HG03066 (cell line): ENCODE measurements at regions not wholly inside any gene's neighbourhood (a gene's known extent, or its start where the extent isn't known, plus 50 kb on each side); places are given as distances from the start of the nearest gene placed in this dataset.

Source experiments
- ATAC-seq: cut with Tn5 transposase; IDR thresholded peaks from one replicate; pipeline ENCODE4 v1.9.1; 2021; ENCODE audit warnings: low read depth; ENCODE audit not compliant: unreplicated experiment

DNA sequence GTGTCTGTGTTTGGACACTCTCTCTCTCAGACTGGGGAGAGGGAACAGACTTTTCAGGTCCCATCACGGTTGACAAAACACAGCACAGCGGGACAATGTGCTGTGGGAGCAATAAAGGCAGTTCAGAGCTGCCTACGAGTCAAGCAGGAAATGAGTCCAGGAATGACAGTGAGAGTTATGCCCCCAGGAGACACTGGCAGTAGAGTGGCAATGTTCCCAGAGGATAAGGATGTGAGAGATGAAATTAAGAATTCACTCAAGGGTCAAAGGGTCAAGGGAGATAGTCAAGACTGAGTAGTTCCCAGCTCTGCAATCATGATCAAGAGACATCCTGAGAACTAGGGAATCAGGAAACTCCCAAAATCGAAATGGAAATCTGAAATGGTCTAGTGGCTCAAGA is 156.1 kb downstream of the LURAP1L start:
- ATAC-seq: no peak

DNA sequence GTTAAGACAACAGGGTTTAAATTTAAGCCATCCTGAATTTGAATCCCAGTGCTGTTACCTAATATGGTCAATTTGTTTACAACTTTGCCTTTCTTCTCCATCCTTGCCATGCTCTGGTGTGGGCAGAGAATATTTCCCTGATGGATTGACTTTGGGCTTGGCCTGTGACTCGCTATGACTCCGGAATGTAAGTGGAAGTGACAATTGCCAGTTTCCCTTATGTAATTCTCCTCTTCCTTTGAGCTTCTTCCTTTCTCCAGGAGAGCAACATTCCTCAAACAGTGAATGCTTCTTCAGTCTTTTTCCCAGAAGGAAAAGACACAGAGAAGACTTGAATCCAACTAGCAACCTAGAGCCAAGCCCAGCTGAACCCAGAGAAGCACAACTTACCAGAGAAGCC is 159.1 kb downstream of the LURAP1L start:
- ATAC-seq: no peak

DNA sequence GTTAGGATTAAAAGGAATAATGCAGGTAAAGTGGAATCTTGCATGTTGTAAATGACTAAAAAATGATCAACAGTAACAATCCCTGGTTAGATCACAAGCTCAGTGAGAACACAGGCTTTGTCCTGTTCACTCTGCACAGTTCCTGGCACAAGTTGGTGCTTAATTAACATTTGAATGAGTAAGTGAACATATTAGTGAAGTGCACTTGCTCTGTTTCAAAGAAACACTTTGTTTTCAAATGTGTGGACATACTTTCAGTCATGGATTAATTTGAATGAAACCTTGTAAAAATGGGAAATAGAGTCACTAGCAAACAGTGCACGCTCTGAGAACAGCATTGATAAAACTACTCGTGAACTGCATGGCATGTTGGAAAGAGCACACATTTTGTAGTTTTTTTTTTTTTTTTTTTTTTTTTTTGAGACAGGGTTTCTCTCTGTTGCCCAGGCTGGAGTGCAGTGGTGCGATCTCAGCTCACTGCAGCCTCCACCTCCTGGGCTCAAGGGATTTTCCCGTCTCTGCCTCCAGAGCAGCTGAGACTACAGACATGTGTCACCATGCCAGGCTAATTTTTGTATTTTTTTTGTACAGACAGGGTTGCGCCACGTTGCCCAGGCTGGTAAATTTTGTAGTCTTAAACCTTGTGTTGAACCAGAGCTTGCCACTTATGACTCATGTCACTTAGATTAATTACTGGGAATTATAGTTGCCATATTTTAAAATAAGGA is 159.9 kb downstream of the LURAP1L start:
- no peak for ATAC-seq

DNA sequence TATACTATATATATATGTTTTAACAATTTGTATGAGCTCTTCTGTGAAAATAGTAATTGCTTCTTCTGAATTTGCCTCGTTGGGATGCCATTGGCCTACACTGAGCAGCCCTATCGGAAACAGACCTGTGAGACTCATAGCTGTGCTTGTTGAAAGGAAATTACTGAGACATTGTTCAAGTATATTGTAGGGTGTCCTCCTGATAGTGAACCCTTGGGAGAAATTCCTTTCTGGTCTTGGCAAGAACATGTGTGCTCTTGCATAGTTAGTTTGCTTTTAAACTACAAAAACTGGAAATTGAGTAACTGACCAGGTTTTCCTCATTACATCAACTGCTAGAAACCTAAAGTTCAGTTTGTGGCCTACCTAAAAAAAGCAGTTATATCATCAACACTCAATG is 160.9 kb downstream of the LURAP1L start:
- no peak for ATAC-seq

DNA sequence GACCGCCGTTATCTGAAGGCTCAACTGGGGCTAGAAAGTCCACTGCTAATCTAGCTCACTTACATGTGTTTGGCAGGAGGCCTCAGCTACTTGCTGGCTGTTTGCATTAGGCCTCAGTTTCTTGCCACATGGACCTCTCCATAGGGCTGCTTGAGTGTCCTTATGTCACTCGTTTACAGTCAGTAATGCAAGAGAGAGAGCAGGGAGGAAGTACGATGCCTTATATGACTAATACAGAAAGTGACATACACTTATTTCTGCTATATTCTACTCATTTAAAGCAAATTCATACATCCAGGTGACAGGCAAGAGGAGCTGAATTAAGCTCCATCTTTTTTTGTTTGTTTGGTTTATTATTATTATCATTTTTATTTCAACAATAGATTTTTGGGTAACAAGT is 179.6 kb downstream of the LURAP1L start:
- no peak for ATAC-seq

DNA sequence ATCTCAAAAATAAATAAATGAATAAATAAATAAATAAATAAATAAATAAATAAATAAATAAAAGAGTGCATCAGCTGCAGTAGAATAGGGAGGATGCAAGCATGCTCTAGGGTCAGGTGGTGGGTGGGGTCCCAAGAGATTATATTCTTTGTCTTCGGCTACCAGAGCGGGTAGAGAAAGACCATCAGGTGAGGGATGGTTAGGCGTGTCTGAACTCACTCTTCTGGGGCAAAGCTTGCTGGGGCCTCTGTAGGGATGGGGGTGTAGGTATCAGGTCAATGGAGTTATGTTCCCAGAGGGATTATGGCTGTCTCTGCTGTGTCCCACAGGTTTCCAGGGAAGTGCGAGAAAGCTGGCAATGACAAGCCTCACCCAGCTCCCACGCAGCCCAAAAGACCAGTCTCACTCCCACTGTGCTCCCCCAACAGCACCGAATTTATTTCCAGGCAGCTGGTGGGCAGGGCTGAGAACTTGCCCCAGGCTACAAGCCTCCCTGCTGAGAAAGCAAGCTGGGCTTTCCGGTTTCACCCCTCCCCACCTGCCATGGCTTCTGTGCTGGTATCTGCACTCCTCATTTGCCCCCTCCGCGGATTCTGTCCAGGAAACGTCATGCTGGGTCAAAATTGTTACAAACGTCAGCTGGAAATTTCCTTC is 180.8 kb downstream of the LURAP1L start:
- ATAC-seq: no peak

DNA sequence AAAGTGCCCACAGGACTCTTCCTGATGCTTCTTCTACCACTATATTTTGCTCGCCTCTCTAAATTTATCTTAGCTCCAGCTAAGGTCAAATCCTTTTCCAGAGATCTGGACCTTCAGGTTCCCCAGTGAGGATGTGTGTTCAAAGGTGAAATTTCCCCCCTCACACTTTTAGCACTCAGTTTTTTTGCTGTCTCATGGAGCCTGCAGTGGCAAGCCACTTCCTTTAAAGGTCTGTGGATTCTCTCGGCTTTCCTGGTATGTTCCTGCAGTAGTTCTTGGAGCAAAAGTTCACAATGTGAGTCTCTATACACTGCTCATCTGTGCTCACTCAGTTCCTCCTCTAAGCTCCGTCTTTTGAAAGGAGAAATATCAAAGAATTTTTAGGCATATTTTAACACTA is 181.4 kb downstream of the LURAP1L start:
- no peak for ATAC-seq

DNA sequence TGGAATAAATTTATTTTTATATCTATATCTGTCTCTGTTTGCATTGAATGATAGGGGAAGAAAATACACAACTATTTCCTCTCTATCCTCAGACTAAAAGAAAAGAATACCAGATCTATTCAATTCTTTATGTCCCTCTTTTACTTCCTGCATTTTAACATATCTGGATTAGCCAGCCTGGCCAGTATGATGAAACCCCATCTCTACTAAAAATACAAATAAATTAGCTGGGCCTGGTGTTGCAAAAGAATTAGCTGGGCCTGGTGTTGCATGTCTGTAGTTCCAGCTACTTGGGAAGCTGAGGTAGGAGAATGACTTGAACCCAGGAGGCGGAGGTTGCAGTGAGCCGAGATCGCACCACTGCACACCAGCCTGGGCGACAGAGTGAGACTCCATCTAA is 182.0 kb downstream of the LURAP1L start:
- ATAC-seq: no peak

DNA sequence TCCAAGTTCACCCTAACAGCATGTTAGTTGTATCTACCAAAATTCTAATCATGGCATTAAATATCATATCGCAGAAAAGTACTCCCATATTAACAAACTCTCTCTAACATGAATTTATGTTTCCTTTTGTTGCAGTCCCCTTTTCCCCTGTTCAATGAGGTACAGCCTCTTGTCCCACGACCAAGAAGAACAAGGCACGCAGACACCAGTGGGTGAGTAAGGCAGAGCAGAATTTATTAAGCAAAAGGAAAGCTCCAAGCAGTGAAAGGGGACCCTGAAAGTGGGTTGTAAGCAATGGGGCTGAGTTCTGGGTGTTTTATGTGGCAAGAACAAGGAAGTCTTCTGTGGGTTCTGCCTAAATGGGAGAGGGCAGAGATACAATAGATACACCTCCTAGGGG is 183.5 kb downstream of the LURAP1L start:
- no peak for ATAC-seq

DNA sequence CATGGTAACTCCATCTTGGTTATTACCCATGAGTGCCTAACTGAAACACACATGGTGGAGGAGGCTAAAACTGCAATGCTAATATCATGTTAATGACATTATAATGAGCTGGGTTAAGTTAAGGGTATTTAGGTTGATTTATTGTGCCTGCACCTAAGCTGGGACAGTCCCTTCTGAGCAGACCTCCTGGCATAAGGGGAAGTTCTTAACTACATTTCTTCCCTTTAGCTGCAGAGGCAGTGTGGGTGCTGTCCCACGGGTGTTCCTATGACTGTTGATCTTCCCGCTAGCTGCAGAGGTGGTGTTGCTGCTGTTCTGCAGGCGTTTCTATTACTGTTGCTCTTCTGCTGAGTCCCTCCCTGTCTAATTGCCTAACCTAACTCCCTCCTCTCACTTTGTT is 183.9 kb downstream of the LURAP1L start:
- ATAC-seq: no peak

DNA sequence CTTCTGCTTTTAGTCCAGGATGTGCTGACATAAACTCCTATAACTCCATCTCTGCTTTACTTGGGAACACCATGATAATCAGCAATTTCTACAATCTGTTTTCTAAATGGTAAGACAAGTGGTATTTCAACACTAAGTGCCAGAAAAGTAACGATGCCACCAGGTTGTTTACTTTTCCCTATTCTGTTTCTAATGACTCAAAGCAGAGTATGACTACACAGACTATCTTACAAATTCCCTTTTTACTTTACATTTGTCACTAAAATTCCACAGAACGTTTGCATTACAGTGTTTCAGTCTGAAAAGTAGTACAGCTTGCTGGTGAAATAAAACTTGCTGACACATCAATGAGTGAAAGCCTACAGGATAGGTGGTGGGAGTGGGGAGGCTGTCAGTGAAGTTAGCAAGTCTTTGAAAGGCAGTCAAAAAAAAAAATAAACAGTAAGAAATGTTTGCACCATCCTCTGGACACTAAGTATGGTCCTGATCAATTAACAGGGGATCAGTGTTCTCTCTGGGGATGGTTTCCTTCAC is 186.5 kb downstream of the LURAP1L start:
- no peak for ATAC-seq

DNA sequence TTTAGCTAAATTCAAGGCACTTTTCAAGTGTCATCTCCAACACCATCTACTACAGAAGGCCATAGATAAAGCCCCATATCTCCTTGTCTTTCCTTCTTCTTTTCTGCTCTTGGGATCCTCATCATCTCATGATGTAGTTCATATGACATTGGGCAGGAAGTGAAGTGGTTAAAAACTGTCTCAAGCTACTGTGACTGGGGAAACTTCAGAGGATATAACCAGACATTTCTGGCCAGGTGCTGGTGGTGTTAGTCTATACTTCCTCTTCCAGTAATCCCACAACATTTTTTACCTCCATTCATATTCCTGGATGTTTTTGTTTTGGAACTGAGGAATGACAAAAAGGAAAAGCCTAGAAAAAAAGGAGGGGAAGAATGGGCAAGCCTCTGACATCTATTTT is 188.7 kb downstream of the LURAP1L start:
- ATAC-seq: no peak

DNA sequence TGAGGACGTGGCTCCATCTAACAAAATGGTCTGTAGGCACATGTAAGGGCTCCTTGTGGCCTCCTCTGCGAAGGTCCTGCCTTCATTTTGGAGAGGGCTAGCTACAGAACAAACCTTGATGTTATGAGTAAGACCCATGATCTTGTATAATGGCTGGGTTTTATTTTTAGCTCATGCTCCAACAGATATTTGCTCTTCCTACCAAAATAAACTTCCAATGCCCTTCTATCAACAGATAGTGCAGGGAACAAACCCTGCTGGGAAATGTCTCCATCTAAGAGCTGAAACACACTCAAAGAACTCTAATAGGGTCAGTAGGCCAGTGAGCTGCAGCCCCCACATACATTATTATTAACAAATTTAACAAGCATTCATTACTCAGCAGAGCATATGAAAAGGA is 189.5 kb downstream of the LURAP1L start:
- no peak for ATAC-seq

DNA sequence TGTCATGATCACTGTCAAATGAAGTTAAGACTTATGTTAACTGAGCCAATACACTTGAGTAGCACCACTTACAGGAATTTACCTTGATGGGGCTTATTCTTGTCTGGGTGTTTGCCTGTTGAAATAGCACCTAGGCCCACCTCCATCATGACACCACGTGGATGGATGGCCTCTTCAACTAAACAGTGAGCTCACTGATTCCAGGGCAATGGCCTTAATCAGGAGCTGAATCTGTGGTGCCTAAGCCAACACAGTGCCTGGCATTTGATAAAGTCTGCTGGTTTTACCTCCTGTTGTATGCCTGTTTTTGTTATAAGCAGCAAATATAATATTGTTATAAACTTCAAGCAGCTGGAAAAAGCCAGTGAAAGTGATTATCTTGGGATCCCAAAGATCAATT is 190.5 kb downstream of the LURAP1L start:
- ATAC-seq: no peak

DNA sequence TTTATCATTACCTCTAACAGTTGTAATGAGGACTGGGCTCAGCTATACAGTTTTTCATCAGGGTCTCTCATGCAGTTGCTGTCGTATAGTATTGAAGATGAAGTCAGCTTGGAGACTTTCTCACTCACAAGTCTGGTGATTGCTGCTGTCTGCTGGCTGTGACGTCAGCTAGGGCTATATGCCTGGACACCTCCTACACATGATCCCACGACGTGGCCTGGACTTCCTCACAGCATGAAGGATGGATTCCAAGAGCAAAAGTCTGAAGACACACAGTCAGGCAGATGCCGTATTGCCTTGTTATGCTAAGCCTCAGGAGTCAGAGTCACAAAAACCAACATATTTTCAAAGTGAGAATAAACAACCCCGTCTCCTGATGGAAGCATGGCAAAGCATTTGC is 193.3 kb downstream of the LURAP1L start:
- ATAC-seq: no peak

DNA sequence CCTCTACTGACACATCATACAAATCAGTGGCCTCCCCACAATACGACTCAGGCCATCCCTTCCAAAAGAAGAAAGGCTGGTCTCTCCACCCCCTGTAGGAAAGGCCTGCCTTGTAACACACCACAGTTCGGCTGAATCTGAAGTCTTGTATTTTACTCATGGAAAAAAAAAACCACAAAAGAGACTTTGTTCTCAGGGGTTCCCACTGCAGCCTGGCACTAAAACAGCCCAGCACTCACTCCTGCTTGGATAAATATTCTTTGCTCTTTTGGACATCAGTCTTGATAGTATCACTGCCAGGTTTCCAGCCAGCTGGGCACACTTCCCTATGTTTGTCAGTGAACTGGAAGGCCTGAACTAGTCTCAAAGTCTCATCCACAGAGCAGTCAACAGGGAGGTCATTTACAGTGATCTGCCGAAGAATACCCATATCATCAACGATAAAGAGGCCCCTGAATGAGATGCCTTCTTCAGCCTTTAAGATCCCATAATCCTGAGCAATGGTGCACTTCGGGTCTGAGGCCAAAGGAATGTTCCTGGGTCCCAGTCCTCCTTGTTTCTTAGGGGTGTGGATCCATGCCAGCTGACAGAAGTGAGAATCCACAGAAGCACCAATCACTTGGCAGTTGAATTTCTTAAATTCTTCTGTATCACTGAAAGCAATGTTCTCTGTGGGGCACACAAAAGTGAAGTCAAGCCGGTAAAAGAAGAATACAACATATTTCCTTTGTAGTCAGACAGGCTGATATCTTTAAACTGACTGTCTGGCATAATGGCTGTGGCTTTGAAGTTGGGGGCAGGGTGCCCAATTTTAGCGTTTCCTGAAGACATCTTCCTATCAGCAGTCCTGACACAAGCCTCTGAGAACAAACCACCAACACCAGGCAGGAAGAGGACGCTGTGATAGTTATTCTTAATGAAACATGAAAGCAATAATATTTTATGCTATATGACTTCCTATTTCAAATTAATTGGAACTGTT is 198.1 kb downstream of the LURAP1L start:
- no peak for ATAC-seq

DNA sequence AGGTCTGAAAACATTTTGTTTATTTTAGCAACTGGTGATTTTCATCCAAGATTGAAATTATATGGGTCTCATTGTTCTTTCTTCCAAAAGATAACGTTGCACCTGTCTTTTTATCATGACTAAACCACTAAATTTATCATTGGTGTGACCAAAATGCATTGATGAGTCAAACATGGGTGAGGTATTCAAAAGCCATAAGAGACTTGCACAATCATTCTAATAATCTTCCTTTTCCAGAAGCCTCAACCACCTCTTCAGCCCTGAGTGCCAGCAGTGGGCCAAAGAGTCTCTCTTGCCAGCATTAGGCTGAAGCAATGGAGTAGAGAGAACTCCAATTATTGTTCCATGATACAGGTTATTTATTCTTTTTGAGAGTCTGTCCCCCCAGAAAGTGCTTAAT is 198.9 kb downstream of the LURAP1L start:
- ATAC-seq: no peak

DNA sequence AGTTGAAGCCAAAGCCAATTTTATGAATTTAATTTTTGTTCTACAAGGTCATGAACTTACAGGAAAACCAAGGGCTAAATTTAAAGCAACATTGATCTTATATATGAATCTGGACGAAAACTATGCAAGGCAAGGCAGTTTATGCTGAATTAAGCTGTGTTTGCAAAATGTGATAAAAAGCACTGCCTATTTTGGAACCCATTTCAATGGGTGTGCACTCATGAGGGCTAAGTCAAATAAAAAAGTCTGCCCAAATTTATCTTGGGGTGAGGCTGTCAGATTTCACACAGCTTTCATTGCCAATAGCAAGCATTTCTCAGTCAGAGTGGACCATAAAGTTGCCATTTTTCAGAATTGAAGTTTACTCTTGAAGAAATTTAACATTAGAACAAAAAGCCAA is 199.9 kb downstream of the LURAP1L start:
- no peak for ATAC-seq

DNA sequence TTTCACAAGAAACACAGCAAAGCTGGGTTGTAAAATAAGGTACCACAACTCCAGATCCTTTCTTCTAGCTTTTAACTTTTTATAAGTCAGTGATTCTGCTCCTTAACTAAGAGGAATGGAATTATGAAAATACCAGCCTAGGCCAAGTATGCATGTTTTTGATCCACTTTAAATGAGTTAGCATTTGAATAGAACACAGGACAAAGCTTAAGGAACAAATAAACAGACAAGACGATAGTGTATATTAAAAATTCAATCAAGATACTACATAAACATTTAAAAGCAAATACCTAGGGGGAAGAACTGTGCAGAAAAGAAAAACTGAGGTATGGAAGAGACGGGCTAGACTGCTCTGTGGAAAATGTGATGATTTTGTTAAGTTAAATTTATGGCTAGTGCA is 200.7 kb downstream of the LURAP1L start:
- no peak for ATAC-seq

DNA sequence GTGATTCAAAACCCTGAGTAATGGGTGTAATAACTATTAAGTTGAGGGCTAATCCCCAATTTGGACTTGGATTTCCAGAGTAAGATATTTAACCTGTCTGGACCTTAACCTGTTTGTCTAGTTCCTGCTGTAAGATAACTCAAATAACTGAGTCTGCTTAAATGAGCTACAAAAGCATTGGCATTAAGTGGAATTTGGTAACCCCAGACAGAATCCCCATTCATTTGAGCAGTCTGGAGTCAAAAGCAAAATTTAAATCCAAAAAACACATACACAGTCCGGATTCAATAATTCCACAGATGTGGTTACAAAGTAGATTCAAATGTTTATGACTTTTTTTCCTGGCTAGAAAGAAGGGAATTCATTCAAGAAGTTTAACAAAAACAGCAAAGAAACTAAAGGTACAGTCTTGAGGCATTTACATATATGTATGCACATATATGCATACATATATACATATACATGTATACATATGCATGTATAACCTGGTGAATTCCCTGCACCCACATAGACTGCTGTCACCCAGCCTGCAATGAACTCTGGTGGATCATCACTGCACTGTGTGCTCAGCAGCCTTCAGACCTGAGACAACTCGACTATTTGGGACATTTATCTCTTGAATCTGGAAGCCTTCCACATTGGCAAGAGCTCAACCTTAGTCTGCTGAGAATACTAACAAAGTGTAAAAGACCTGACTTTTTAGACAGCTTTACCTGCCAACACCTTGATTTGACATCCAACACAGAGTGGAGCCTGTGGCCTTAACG is 205.4 kb downstream of the LURAP1L start:
- ATAC-seq: no peak
